ENCODE measurements at regions not wholly inside any gene's neighbourhood (a gene's known extent, or its start where the extent isn't known, plus 50 kb on each side); places are given as distances from the start of the nearest gene placed in this dataset.

GRCh38 chr9:79862921-79863890 is 291.4 kb downstream of the TLE4 start:
- Histone ChIP-seq H3K36me3 (ENCODE audit: control insufficient read depth in 2 of 4, insufficient read depth in 4 of 4, low read length in 3 of 4) (no peaks in the 10 kb centered on the region; a peak in 1 of 8 replicates), H3K27me3 (replicated peaks in 1 of 4; ENCODE audit: control insufficient read depth in 3 of 4, extremely low read depth in 1 of 4, insufficient read depth in 3 of 4, low read length in 3 of 4) (no peaks in the 10 kb centered on the region), H2BK20ac (ENCODE audit: low read length) (no peak overlapping the region), H3K79me1 (ENCODE audit: low read depth, low read length) (no peaks in the 10 kb centered on the region), H3K9ac (replicated peaks in 1 of 4; ENCODE audit: extremely low read depth in 1 of 4, low read depth in 3 of 4, low read length in 3 of 4) (no peak overlapping the region), H3K23me2 (ENCODE audit: low read depth, low read length) (no peaks in the 10 kb centered on the region), H2AFZ (ENCODE audit: low read length) (no peak overlapping the region), H3K23ac (ENCODE audit: insufficient read length) (no peak overlapping the region), H3K4me3 (ENCODE audit: extremely low read depth in 1 of 4, insufficient read depth in 2 of 4, low read depth in 3 of 4, low read length in 4 of 4) (no peak overlapping the region), H3K27ac (ENCODE audit: low read depth, low read length) (no peak overlapping the region), H3K18ac (ENCODE audit: extremely low read depth, low read length) (no peak overlapping the region), H2BK5ac (ENCODE audit: low read depth, low read length) (no peak overlapping the region), H3K9me3 (ENCODE audit: insufficient read depth in 2 of 2, low read depth in 1 of 2, low read length in 1 of 2) (peaks cover 6 to 14% of the 10 kb centered on the region in 2 experiments; a peak in 3 of 4 replicates), H4K8ac (ENCODE audit: extremely low read depth, insufficient read depth, low read length) (no peak overlapping the region; the same call in 1 of the 2 replicates), H2BK12ac (ENCODE audit: low read depth, low read length) (no peak overlapping the region), H4K5ac (ENCODE audit: insufficient read length, low read depth, low read length) (no peak overlapping the region), H2BK15ac (ENCODE audit: low read length) (no peak overlapping the region), H4K20me1 (replicated peaks in 1 of 2; ENCODE audit: control insufficient read depth in 1 of 2, insufficient read depth in 2 of 2, low read length in 2 of 2) (no peaks in the 10 kb centered on the region), H3K79me2 (ENCODE audit: control insufficient read depth in 1 of 2, insufficient read depth in 2 of 2, low read length in 2 of 2) (no peaks in the 10 kb centered on the region), H2BK120ac (replicated peaks; ENCODE audit: low read depth, low read length) (no peak overlapping the region), H3K56ac (replicated peaks; ENCODE audit: insufficient read length, low read depth, low read length) (no peak overlapping the region), H3K4me1 (replicated peaks in 1 of 4; ENCODE audit: control insufficient read depth in 3 of 4, insufficient read depth in 4 of 4, low read length in 3 of 4) (no peaks in the 10 kb centered on the region), H2AK5ac (ENCODE audit: low read depth, low read length) (no peak overlapping the region), H3K14ac (ENCODE audit: insufficient read length) (no peak overlapping the region), H3K4ac (replicated peaks; ENCODE audit: insufficient read length, low read depth, low read length) (no peak overlapping the region), H4K91ac (replicated peaks; ENCODE audit: insufficient read length, low read length) (no peak overlapping the region), H3K4me2 (ENCODE audit: insufficient read depth in 1 of 2, low read depth in 2 of 2, low read length in 2 of 2) (no peak overlapping the region)
- CTCF ChIA-PET (ENCODE audit: partially characterized antibody), result interaction anchor here (1.4 kb wide), 1 partner anchor 58 kb away, joined by 3 read pairs; no protein-coding TSS in a partner anchor
- TF ChIP-seq ZNF274 (IDR thresholded peaks at IDR 0.05; ENCODE audit: borderline replicate concordance, extremely low read depth, low read length), result no peak
- no peak for TF ChIP-seq KDM5A (IDR thresholded peaks at IDR 0.05; ENCODE audit: low read length)
- no peak for TF ChIP-seq RNF2 (IDR thresholded peaks at IDR 0.05; ENCODE audit: borderline replicate concordance, low read depth, low read length, missing control alignments, poor library complexity, severe bottlenecking)
- FAIRE-seq, result no peak
- 95% methylated on average over 26 of the region's 32 CpGs; no CpG with 5 or more reads in 1 of the 2 experiments for WGBS, 2 experiments (ENCODE audit: extremely low coverage in 1 of 2, insufficient coverage in 1 of 2, insufficient read length in 1 of 2, insufficient replicate concordance in 2 of 2, low coverage in 1 of 2, low lambda C conversion rate in 2 of 2, missing lambda C conversion rate in 1 of 2)
- POLR2A ChIA-PET (ENCODE audit: partially characterized antibody), result no interaction called here
- no peak for DNase-seq (ENCODE audit: low read depth in 1 of 2, low spot score in 2 of 2)
